Left lobe of liver (tissue), 2 donors: ENCODE measurements at regions not wholly inside any gene's neighbourhood (a gene's known extent, or its start where the extent isn't known, plus 50 kb on each side); places are given as distances from the start of the nearest gene placed in this dataset.
A peak's percentile ranks its signal among the peaks of the same experiment; 100 is the strongest.

Experiments used
- ATAC-seq: fragments of 200-7000 bp; cut with Tn5 transposase; one replicate; pipeline ENCODE4 v1.9.1; 2020; ENCODE audit warnings: mild to moderate bottlenecking, moderate library complexity
- DNase-seq: peaks from one replicate; pipeline ENCODE4 v3.0.0-alpha.2; 2020; ENCODE audit warnings: low spot score
- donor health status: DM: no; HTN: no; CAD: no; lungs with moderate emphysema.
- donor health status: DM: no; HTN: yes; CAD: no.

DNA sequence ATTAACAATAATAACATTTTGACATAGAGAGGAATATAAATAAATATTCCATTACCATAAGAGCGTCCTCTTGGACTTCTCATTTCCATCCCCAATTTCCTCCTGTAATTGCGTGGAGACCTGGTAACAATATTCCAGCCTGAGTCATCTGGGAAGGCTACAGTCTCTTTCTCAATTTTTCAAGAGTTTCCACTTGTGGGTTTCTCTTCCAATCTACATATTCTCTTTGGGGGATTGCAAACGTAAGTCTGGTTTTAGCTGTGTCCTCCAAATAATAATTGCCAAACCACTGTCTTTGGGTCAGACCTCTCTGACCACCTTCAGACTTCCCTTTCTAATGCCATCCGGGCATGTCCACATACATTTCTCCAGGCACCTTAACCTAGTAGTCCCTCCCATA is 124.5 kb upstream of the USP24 start:
- DNase-seq (no peak), ATAC-seq (no peak)

DNA sequence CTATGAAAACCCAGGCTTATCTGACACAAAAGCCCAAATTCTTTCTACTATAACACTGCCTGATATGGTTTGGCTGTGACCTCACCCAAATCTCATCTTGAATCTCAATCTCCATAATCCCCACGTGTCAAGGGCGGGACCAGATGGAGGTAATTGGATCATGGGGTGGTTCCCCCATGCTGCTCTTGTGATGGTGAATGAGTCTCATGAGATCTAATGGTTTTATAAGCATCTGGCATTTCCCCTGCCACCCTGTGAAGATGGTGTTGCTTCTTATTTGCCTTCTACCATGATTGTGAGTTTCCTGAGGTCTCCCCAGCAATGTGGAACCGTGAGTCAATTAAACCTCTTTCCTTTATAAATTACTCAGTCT is 123.3 kb upstream of the USP24 start:
- ATAC-seq = no peak
- DNase-seq = no peak

DNA sequence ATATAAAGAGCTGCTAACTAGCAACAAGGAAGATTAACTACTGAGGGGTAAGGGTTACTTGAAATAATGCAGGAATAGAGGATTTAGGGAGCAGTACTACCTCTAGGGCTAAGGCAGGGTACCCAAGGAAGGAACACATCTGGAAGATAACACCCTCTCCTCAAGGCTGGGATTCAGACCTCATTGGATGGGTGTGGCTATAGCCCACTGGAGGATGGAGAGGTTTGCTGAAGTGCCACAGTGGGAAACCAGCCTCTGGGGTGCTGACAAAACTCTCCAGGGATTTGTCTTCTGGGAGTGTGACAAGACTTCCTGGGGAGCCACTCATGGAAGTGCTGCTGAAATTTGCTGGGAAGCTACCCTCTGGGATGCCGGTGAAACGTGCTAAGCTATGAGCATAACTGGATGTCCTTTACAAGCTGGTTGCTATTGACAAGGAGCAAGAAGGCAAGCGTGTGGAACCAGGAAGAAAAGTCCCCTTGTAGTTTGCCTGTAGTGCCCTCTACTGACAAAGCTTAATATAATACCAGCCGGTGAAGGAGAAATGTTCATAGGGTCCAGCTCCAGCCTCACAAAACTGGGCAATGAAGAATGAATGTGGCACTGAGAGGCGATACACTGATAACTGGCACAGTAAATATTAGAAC is 122.8 kb upstream of the USP24 start:
- ATAC-seq = peak; percentile 77
- DNase-seq = no peak

DNA sequence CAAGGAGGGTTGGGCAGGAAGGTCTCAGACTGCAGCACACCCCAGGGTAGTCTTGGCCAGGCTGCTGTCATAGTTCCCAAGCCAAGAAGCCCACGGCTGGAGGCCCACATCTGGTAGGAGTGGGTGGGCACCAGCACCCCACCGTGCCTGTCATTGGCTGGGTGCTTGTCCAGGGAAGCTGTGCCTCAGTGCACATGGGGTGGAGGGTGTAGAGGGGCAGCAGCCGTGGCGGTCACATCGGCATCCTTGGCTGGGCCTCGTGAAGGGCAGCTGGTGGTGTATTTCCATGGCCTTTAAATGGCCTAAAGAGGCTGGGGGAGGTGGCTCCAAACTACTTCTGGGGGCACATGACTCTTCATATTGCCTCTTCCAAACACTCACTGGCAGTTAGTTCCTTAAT is 119.6 kb upstream of the USP24 start:
- DNase-seq = no peak
- no peak for ATAC-seq

DNA sequence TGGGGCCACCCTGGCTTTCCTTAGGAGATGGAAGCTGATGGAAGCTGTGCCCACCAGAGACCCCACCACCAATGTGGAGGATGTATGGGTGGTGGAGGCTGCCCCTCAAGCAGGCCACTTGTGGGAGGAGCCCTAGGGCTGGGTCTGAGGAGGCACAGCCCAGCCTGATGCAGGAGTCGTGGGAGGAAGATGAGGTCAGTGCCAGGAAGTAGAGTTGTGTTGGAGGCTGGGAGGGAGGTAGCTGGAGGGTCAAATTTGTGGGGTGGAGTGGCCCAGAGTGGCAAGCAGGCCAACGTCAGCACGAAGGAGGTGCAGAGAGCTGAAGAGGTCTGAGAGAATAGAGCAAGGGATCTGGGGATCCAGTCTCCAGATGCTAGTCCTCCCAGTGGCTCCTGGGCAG is 119.0 kb upstream of the USP24 start:
- ATAC-seq (no peak), DNase-seq (no peak)

DNA sequence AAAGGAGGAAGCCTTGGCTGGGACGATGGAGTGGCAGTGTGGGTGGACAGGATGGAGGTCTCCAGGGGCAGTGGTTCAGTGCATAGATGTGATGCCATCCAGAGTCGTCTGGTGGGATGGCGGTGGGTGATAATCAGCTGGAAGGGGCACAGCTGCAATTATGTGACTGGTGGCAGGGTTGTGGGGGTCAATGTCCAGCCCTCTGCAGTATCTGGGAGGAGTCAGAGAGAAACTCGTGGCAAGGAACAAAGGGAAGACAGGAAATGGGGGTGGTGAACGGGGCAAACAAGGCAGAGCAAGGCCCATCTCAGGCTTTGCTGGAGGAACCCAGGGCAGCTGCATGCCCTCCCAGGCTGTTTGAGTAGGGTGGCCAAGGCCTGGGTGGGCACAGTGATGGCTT is 118.3 kb upstream of the USP24 start:
- ATAC-seq = no peak
- no peak for DNase-seq

DNA sequence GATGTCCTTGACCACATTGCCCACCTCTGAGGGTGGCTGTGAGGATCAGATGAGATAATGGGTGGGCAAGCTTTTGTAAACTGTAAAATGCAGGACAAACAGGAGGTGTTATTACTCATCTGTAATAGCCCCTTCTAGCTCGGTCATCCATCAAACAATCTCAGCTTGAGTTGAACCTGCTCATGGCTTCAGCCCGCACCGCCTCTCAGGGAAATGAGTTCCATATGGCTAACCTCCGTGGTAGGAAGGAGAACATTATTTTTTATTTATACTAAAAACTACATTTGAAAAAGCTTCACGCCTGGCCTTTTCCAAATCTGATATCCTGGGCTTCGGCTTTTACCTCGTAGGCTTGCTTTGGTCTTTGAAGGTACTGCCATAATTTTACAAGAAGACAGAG is 116.2 kb upstream of the USP24 start:
- DNase-seq = no peak
- no peak for ATAC-seq

DNA sequence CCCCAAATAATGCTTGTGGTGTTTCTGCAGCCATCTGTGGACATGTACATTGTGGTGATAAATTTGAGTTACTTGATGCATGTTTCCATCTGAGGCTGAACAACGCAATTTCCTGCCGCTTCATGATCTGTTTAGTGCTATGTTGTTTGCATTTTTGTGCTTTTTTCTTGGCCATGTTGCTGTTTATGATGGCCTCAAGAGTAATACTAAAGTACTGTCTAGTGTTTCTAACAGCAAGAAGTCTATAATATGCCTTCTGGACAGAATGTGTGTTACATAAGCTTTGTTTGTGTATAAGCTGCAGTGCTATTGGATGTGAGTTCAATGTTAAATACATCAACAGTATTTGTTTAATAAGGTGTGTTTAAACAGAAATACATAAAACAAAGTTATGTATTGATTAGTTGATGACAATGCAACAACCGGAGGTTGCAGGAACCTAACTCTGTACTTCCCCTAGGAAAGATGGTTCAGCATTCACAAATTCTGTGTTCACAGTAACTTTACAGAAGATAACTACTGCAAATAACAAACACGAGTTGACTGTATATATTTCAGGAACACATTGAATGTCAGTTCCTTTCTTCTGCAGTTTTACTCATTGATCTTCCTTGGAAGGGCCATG is 114.8 kb upstream of the USP24 start:
- DNase-seq (no peak), ATAC-seq (no peak)

DNA sequence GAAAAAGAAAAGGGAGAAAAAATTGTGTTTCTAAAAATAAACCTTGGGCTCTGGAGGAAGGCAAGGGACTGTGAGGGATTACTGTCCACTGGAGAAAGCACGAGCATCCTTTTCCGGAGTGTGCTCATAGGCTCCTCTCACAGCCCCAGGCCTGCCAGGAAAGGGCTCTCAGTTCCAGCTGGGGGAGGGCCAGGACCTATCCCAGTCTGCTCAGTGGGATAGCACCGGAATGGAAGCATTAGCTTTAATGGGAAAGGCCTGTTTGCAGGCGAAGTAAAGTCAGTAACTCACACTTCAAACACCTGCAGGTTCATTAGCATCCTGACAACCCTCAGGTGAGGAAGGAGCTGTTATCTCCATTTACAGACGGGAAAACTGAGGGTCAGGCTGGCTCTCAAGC is 113.9 kb upstream of the USP24 start:
- DNase-seq (no peak), ATAC-seq (peak; percentile 69)

DNA sequence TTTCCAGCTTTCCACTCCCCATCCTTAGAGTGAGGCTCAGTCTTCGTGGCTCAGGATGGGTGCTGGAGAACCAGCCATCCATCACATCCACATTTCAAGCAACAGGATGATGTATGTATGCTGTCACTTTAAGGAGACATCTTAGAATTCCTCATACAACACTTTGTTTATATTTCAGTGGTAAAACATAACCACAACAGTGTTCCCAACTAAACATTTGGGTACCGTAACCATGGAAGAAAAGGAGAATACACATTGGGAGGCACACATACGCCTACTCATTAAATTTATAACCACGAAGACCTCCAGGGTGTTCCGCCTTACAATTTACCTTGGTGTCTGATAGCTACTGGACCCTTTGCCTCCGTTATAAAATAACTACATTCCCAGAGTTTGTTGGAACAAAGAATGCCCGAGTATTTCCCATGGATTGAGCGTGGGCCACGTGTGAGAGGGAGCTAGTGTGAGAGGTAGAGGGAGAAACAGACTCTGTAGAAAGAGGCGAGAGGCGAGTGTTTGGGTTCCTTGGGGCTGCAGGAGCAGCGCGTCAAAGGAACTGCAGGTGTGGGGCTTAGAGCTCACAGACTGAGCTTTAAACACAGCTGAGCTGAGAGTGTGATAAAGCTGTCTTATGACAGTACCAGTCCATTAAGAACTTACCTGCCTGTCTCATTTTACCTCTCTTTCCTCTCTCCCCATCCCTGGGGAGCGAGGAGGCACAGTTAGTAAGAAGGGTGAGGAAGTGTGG is 111.5 kb upstream of the USP24 start:
- ATAC-seq (no peak), DNase-seq (no peak)

DNA sequence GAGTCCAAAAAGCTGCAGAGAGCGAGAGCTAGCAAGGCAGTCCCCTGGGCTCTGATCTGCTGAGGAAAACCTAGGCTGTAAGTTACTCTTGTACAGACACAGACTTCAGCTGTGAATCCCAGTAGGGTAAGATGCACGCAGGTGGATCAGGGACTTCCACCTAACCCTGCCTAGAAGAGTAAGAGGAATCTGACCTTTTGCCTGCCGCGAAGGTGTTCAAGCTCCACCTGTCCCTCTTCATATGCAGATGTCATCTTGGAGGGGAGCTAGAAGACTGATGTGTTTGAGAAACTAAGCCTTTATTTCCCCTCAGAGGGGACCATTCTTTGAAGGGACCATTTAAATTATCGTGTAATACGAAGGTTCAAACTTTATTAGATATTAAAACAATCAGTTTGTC is 108.6 kb upstream of the USP24 start:
- DNase-seq (no peak), ATAC-seq (no peak)

DNA sequence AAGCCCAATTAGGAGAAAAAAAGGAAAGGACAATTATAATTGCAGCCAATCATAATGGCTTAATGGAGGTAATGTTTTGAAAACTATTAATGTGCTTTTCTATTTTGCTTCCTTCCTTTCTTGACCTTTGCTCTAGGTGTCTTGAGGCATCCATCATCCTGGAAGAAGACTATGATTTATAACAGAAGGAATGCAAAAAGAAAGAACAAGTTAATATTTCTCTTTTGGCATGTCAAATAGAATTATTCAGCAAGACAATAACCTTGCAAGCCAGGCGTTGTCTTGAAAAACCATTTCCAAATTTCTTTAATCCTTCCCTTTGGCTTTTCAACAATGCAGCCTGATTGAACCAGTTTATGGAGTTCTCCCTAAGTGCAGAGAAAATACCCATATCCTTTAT is 107.7 kb upstream of the USP24 start:
- DNase-seq (no peak), ATAC-seq (no peak)

DNA sequence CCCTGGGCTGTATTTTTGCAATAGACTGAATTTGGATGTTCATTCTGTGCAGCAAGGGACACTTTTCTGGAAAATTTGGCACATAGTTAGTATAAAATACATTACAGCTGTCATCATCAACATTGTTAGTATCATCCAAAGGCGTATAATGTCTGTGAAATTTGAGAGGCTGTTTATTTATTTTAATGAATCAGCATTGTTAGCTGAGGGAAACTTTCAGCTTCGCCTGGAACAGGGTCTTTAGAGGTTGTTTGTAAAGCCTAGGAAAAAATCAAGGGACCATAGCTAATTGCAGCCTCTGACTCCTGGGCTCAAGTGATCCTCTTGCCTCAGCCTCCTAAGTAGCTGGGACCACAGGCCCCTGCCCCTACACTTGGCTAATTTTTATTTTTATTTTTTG is 106.8 kb upstream of the USP24 start:
- no peak for DNase-seq

DNA sequence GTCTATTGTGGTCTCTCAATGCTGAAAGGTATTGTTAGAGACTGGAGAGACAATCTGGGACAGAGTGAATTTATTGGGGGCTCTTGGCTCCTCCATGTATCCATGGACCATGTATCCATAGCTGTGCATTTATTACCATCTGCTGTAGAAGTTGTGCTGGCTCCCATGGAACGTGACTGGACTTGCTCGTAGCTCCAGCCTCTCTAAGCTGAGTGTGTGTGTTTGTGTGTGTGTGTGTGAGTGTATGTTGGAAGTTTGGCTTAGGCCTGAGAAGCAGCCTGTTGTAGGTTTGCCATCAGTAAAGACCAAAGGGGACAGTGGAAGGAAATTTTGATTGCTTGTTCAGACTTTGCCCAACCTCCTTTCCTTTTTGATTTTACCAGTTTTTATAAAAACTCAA is 105.7 kb upstream of the USP24 start:
- DNase-seq (no peak), ATAC-seq (no peak)

More for the DNA sequence above, 106.8 kb upstream of the USP24 start:
- no peak for ATAC-seq

DNA sequence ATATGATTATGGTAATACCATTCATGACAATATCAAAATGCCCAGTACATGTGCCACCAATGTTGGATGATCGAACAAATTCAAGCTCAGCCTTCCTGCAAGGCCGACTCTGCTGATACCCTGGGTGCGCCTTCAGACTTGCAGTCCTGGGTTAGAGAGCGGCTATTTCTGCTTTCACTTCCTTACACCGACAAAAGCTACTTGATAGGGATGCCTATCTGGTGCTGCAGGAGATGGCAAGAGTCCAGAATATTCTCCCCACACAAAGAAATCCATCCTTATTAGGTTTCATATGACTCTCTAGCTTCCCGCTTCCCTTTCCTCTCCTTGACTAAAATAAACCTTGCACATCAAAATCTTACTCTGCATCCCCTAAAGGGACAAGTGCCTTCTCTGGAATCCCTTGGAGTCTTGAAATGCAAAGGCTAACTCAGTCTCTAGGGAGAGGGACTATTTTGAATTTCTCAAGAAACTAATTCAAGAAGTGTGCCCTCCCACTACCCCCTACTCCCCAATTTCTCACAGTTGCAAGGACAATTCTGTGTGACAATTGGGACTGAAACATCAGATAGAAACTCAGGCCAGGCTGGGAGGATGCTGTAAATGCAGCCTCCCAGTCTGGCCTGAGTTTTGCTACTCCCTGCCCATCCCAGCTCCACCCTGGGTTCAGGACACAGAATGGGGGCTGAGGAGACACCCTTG is 103.1 kb upstream of the USP24 start:
- DNase-seq = no peak
- ATAC-seq = peak; percentile 69

DNA sequence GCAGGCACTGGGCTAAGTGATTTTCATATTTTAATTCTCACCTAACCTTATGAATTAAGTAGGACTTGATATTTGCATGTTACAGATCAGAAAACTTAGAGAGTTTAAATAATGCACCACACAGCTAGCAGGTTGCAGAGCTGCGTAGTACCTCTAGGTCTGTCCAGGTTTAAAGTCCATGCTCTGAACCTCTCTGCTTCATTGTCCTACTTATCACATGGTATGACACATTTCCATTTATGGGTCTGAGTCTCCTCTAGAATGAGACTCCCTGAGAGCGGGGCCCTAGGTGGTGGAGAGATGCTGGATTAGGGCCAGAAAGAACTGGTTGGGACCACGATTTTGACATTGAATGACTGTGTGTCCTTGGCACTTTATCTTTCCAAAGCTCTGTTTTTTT is 102.5 kb upstream of the USP24 start:
- DNase-seq = no peak

DNA sequence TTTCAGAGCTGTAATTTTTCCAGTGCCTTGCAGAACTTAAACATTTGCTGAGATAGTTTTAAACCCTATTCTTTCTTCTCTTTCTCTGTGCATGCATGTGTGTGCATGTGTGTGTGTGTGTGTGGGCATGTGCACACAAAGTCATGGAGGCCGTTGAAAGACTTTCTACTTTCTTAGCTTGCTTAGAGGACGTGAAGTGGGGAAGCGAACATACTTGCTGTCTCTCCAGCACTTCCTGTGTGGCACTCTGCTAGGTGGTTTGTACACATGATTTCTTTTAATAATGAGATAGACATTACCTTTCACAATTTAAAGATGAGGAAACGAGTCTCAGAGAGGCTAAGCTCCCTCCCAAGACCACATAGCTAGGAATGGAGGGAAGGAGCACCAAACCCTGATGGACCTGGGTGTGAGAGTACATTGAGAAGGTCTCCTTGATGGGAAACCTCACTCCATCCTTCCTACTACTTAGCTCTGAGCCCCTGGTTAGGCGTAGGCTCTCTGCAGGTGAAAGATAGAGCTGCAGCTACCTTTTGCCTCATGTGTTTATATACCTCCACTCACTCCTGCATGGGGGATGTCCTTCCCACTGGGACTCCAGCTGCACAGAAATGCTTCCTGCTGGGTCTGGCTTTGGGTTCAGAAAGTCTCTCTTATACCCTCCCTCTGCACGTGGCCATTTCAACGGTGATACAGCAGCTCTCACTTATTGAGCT is 101.9 kb upstream of the USP24 start:
- ATAC-seq = no peak
- DNase-seq = no peak

More for the DNA sequence above, 102.5 kb upstream of the USP24 start:
- peak; percentile 57 for ATAC-seq

DNA sequence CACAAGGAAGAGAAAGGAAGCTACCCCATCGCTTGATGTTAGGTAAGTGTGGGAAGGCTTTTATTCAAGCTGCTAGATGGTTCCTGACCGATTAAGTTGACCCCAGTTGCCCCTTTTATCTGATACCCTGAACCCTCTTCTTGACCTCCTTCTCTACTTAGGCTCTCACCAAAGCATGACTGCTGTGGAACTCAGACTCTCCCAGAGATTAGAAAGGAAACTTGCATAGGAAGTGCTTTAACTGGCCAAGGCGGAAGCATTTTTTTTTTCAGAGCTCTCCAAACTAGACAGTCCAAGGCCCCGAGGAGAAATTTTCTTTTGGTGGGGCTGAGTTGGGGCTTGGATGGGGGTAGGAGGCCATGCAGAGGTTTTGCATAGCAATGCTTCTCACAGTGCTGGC is 101.3 kb upstream of the USP24 start:
- DNase-seq = no peak
- ATAC-seq = peak; percentile 43

DNA sequence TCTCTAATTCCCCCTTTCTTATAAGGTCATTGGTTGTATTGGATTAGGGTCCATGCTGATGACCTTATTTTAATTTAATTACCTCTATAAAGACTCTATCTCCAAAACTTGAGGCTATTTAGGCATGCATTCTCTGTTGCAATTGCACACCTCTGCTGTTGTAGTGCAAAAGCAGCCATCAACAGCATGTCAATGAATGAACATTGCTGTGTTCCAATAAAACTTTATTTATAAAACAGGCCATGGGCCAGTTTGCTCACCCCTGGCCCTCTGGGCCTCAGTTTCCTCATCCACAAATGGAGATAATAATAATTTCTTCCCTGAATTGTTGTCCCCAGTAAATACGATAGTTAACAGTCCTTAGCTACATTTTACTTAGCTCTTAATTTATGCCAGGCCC is 100.4 kb upstream of the USP24 start:
- ATAC-seq (no peak), DNase-seq (no peak)

DNA sequence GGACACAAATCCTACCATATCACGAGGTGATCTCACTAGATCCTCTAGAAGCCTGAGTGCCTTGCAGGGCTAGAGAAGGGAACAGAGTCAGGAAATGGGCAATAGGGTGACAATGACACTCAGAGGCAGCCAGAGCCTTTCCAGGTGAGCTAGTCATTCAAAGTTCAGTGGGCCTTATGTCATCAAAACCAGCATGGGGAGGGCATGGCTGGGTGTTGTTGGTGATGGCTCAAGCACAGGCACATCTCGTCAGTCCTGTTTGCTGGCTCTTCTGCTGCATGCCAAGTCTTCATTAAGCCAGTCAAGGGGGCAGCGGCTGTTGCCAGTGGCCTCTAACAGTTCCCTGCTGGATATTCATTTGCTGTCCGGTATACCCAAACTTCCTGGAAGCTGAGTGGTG is 99.6 kb upstream of the USP24 start:
- no peak for ATAC-seq
- DNase-seq = no peak

DNA sequence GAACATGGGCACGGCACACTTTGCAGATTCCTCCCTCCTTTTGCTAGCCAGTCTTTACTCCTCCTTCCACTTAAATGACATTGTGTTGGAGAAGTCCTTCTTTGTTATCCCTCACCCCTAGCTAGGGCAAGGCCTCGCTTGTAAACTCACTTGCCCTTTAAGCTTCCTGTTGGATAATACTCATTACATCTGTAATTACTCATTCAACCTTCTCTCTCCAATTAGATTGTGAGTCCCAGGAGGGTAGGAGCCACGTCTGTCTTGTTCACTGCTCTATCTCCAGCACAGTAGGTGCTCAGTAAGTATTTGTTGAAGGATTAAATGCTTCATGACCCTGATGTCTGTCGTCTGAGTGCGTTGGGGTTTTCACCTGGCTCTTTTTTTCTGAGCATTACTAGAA is 98.7 kb upstream of the USP24 start:
- DNase-seq (no peak), ATAC-seq (no peak)
